HG02571 (cell line): ENCODE measurements at regions not wholly inside any gene's neighbourhood (a gene's known extent, or its start where the extent isn't known, plus 50 kb on each side); places are given as distances from the start of the nearest gene placed in this dataset.

Source experiments
- ATAC-seq: cut with Tn5 transposase; IDR thresholded peaks from one replicate; pipeline ENCODE4 v1.9.1; 2021; ENCODE audit warnings: mild to moderate bottlenecking, moderate library complexity; ENCODE audit not compliant: unreplicated experiment

- ATAC-seq = no peak
Measured at GRCh38 chr3:146854523-146854922, 249.4 kb upstream of the PLSCR5 start.

DNA sequence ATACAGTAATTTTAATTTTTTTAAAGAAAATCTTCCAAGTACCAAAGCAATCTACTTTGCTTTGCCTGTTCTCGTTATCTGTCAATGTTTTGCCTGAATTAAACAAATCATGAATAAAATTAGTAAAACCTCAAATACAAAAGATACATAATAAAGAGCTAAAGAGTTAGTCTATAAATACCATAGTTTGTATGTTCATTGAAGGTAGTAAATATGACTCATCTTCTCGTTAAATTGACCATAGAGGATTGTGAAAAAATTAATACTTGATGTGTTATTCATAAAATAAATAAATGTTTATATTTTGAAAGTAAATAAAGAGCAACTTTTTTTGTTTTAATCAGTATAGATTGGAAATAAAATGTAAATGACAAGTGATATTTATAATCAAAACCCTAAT lies 246.5 kb upstream of the PLSCR5 start:
- no peak for ATAC-seq

DNA sequence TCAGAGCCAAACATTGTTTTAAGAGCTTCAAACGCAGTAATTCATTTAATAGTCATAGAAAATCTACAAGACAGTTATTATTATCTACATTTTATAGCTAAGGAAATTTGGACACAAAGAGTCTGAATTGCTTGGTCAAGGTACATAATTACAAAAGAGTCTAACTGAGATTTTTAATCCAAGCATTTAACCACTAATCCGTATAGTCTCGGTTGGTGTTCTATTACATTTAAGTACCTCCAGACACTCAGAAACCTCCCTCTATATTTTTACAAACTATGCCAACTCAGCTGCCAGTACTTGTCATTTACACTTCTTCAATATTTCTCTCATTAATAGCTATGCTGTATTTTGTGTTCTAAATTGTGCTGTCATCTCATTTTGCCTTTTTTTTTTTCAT lies 240.2 kb upstream of the PLSCR5 start:
- no peak for ATAC-seq

DNA sequence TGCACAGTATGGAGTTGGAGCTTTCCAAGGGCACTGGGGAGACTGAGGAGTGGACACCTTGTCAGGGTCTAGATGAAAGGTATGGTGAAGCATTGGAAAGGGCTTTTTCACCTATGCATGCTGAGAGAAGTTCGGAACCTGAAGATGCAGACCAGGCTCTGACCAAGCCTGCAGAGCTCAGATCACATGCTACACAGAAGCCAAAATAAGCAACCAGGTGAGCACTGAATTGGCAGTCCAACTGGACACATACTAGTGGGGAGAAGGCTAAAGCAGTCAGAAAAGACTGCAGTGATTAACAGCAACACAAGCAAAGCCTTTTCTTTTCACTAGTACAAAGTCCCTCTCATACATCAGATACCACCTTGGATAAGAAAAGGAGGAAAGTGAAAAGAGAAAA lies 238.3 kb upstream of the PLSCR5 start:
- no peak for ATAC-seq

DNA sequence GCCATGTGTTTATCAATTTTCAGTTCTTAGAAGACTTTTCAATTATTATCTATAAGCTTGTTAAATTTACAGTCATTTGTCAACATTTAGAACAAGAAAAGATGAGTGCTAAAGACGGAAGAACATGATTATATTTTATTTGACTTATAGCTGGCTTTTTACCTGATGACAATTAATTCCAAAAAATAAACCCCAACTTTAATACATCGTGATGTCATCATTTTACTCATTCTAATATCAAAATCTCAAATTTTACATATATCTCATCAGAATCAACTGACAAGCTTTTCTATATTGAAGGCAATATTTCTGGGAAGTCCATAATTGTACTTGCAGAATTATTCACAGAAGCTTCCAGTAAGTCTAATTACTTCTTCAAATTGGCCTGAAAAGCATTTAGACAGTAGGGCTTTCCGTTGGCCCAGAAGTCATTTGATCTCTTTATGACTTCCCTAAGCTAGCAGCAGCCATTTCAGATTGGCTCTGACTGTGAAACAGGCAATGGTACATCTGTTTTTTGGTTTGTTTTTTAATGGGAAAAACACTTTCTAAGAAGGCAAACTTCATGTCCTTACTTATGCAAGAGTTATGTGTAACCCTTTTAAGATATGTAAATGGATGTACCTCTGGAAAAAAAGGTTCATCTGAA lies 234.7 kb upstream of the PLSCR5 start:
- ATAC-seq = no peak

- ATAC-seq = no peak
Measured at GRCh38 chr3:146838221-146838620, 233.1 kb upstream of the PLSCR5 start.

DNA sequence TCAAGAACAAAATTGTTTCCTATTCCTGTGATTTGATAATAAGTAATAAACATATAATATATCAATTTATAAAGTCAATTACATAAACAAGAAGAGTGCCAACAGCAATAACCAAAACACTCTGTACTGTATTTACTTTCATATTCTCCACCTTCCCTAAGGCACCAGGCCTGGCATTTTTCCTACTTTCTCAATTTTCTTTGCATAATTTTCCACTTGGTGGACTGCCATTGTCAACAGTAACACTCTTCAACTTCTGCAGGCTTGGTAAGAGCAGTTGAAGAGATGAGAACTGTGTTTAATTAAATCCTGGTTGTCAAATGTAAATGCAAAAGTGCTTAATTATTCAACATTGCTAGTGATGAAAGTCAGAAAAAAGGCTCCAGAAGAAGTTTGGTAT lies 229.8 kb upstream of the PLSCR5 start:
- ATAC-seq = no peak

DNA sequence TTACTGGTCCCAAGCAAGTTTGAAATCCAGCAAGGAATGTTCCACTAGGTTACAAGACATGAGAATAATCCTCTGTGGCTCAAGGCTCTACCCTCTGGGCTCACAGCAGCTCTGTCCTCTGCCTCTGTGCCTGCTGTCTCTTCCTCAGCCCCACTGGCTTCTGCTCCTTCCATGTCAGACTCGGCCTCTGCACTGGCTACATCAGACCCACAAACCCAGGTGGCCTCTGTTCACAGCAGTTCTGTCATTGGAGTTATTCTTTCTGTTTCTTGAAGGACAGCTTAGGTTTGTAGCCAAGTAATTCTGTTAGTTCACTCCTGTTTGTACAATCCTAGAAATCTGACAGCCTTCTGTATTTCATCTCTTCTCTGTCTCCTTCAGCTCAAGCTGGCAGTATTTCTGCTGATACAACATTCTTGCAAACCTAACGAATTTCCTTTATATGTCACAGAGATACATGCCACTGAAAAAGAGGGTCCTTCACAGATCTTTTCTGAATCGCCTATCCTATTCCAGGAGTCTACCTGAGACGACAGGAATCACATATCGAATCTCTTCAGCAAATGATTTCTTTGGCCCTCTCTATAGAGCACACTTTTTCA lies 227.8 kb upstream of the PLSCR5 start:
- ATAC-seq = no peak

GRCh38 chr3:146831659-146832058 lies 226.5 kb upstream of the PLSCR5 start:
- ATAC-seq = no peak

DNA sequence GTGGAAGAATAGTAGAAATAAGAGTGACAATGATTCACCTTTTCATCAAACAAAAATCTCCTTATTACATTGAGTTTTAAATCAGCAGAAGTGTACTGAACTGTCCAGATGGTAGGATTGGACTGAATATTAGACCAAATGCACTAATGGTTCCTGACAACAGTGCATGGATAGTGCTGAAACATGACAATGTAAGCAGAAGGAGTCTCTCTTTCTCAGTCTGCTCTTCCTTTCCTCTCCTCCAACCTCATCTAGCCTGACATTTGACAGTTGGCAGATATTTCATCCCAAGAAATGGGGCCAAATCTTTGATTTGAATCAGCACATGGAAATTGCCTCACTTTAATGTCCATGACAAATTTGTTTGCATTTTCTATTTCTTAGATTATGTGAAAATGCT lies 225.1 kb upstream of the PLSCR5 start:
- ATAC-seq = no peak

- ATAC-seq = no peak
Measured at GRCh38 chr3:146827836-146828235, 222.7 kb upstream of the PLSCR5 start.

DNA sequence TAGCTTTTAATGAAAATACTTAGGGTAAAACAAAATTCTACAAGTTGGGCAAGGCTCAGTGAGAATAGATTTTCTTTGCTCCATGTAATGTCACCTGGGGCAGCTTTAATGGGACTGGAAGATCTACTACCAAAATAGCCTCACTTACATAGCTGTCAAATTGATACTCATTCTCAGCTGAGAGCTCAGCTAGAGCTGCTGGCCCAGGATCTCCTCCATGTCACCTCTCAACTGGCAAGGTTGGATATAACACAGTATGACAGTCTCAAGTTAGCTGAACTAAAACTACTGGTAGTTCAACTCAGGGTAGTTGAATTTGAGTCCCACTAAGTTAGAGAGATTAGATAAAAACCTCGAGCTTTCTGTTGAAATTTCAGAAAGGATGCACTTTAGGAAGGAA lies 218.5 kb upstream of the PLSCR5 start:
- ATAC-seq = no peak

GRCh38 chr3:146818866-146819265 lies 213.7 kb upstream of the PLSCR5 start:
- ATAC-seq = no peak

DNA sequence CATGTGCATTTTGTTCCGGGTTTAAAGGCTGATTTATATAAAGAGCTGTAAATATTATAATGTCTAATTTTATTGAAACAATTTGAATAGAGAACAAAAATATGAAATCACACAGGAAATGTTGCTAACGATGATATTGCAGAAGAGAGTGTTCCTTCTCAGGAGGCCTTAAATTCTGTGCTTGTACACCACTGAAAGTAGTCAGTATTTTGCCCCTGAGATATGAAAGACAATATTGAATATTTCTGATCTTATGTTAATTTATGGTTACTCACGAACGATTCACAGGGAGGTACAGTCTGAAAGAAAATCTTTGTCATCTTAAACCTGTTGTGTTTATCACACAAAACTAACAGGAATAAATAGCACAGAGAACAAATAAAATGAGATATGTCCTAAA lies 213.2 kb upstream of the PLSCR5 start:
- no peak for ATAC-seq

DNA sequence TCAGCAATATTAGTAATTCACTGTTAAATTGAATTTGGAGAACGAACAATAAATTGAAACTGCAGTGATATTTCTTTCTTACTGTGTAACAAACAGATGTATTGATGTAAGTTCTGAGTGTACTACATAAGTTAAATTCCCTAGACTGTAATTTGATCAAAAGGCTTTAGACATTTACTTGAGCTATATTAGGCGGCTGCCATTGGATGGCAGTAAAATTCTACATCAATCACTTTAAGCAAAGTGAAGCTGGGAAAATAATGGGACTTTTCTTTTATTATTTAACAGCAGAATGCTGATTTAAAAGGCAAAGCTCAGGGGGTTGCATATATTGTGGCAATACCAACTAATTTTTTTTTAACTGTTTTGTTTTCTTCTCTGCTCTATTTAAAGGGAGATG lies 212.6 kb upstream of the PLSCR5 start:
- no peak for ATAC-seq

DNA sequence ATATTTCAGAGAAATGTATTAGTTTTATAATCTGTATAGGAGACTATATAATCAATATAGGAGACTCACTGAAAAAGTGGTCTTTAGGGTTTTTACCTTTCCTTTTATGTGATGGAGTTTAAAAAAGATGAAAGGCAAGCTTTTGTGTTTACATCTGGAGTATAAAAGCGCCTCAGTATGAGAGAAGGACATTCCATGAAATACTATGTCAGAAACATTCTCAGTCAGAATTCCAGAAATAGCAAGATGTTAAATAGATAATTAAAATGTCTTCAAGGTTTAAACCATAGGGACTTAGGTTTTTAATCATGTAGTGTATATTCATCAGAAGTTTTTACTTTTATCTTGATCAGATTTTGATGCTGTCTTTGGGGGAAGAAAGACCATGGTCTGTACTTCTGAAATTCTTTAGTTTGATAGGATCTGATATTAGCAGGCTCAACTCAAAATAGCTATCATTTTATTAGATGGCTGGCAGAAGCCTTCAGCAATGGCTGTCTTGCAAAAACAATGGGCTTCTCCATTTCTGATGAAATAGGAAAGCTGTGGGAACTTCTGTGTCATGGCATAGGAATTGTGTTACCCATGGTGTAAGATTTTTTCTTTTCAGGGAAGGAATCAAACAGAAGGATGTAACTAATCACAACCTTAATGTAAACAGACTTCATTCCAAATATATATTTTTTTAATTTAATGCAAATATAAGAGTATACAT lies 209.6 kb upstream of the PLSCR5 start:
- ATAC-seq = no peak

- ATAC-seq = no peak
Measured at GRCh38 chr3:146813496-146813895, 208.3 kb upstream of the PLSCR5 start.

- no peak for ATAC-seq
Measured at GRCh38 chr3:146803745-146804144, 198.6 kb upstream of the PLSCR5 start.

DNA sequence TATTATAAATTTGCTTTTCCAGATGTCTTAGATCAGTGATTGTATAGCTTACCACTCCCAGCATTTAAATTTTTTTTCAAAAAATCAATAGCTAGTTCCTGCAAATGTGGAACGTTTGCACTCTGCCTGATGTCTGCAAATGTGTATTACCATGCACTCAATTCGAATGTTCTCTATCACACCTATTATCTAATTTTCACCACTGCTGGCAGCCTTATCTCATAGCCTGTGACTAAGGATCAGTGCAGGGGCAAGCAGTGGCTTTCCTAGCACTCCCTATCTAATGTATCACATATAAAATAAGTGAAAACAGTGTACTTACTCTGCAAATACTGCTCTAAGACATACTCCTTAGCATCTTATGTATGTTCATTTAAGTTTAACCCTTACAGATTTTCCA lies 196.3 kb upstream of the PLSCR5 start:
- no peak for ATAC-seq

- ATAC-seq = no peak
Measured at GRCh38 chr3:146800484-146800883, 195.3 kb upstream of the PLSCR5 start.

GRCh38 chr3:146796078-146796477 lies 190.9 kb upstream of the PLSCR5 start:
- no peak for ATAC-seq

GRCh38 chr3:146783446-146783845 lies 178.3 kb upstream of the PLSCR5 start:
- no peak for ATAC-seq
